Ovary (tissue), 3 donors: ENCODE measurements at regions not wholly inside any gene's neighbourhood (a gene's known extent, or its start where the extent isn't known, plus 50 kb on each side); places are given as distances from the start of the nearest gene placed in this dataset.

Experiments used
- EP300 ChIP-seq: sonication (generic); formaldehyde crosslinking; IDR thresholded peaks from one replicate; pipeline ENCODE4 v1.6.1; 2017; ENCODE audit warnings: antibody characterized with exemption
- POLR2A ChIP-seq: fragments of 450-650 bp; IDR thresholded peaks from one replicate; pipeline ENCODE4 v1.6.1; 2017; ENCODE audit warnings: antibody characterized with exemption, mild to moderate bottlenecking, moderate library complexity
- TF ChIP-seq, protein P1 (sequence below), 3 donors: fragments of 450-650 bp in 2 of 3; fragments of 200-600 bp in 1 of 3; IDR thresholded peaks; one replicate each; pipeline versions ENCODE4 v1.5.1 to v1.8.0; 2016 to 2022; ENCODE audit warnings: antibody characterized with exemption in 3 of 3, mild to moderate bottlenecking in 1 of 3
- donor health status: DM: no; HTN: no; CAD: no.

DNA sequence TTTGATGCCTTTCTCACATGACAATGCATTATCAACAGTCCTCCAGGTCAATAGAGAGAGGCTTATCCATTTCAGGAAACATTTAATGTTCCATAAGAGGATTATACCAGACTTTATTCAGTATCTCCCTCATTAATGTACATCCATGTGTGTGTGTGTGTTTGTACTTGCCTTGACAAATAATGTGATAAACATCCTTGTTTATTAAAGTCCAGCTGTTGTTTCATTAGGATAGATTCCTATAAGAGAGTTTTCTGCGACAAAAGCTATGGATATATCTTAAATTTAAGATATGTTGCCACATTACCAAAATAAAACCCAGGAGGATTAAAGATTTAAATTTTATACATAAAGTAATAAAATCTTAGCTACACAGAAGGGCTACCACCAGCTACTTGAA lies 492.6 kb downstream of the TOX3 start:
- TF ChIP-seq, protein P1, sequence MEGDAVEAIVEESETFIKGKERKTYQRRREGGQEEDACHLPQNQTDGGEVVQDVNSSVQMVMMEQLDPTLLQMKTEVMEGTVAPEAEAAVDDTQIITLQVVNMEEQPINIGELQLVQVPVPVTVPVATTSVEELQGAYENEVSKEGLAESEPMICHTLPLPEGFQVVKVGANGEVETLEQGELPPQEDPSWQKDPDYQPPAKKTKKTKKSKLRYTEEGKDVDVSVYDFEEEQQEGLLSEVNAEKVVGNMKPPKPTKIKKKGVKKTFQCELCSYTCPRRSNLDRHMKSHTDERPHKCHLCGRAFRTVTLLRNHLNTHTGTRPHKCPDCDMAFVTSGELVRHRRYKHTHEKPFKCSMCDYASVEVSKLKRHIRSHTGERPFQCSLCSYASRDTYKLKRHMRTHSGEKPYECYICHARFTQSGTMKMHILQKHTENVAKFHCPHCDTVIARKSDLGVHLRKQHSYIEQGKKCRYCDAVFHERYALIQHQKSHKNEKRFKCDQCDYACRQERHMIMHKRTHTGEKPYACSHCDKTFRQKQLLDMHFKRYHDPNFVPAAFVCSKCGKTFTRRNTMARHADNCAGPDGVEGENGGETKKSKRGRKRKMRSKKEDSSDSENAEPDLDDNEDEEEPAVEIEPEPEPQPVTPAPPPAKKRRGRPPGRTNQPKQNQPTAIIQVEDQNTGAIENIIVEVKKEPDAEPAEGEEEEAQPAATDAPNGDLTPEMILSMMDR (IDR thresholded peaks at IDR 0.05) = no peak
- TF ChIP-seq POLR2A = no peak
- no peak for TF ChIP-seq EP300
